Neural progenitor cell (in vitro differentiated cells): ENCODE measurements at regions not wholly inside any gene's neighbourhood (a gene's known extent, or its start where the extent isn't known, plus 50 kb on each side); places are given as distances from the start of the nearest gene placed in this dataset.

Source experiments
- DNase-seq: peaks from one replicate; pipeline ENCODE4 v3.0.0-alpha.2; 2016; ENCODE audit warnings: low spot score
- H2AFZ ChIP-seq: fragments of 200-600 bp; sonication (generic); replicated peaks from 2 replicates; pipeline ENCODE4 v1.6.1; 2016; ENCODE audit warnings: antibody characterized with exemption
- H3F3A ChIP-seq: fragments of 200-600 bp; sonication (generic); 2 replicates; pipeline ENCODE4 v1.6.1; 2016; ENCODE audit warnings: antibody characterized with exemption, low read depth
- H3K27ac ChIP-seq: fragments of 200-600 bp; sonication (generic); 2 replicates; pipeline ENCODE4 v1.5.1; 2016; ENCODE audit warnings: mild to moderate bottlenecking
- H3K27me3 ChIP-seq: fragments of 200-600 bp; sonication (generic); 2 replicates; pipeline ENCODE4 v1.6.1; 2016; ENCODE audit warnings: mild to moderate bottlenecking, moderate library complexity
- H3K36me3 ChIP-seq: fragments of 200-600 bp; sonication (generic); 2 replicates; pipeline ENCODE4 v1.5.1; 2016
- H3K4me1 ChIP-seq: fragments of 200-600 bp; sonication (generic); 2 replicates; pipeline ENCODE4 v1.6.1; 2016; ENCODE audit warnings: mixed run types
- H3K4me2 ChIP-seq: fragments of 200-600 bp; sonication (generic); 2 replicates; pipeline ENCODE4 v1.6.1; 2016
- H3K4me3 ChIP-seq: fragments of 200-600 bp; sonication (generic); 2 replicates; pipeline ENCODE4 v1.5.1; 2016
- H3K79me2 ChIP-seq: fragments of 200-600 bp; sonication (generic); 2 replicates; pipeline ENCODE4 v1.6.1; 2016; ENCODE audit warnings: low read depth
- H3K9ac ChIP-seq: fragments of 200-600 bp; sonication (generic); 2 replicates; pipeline ENCODE4 v1.6.1; 2016
- H3K9me3 ChIP-seq: fragments of 200-600 bp; sonication (generic); 2 replicates; pipeline ENCODE4 v1.5.1; 2016; ENCODE audit warnings: low read depth
- H4K20me1 ChIP-seq: fragments of 200-600 bp; sonication (generic); 2 replicates; pipeline ENCODE4 v1.6.1; 2016; ENCODE audit warnings: low read depth
- H3K27ac Mint-ChIP-seq: 3 replicates; pipeline ENCODE4 v1.8.0; 2021; ENCODE audit warnings: mixed read lengths
- H3K27me3 Mint-ChIP-seq: 2 replicates; pipeline ENCODE4 v1.8.0; 2022; ENCODE audit warnings: low read depth, mild to moderate bottlenecking, inconsistent platforms, moderate library complexity, mixed read lengths; ENCODE audit not compliant: insufficient read depth
- H3K36me3 Mint-ChIP-seq: 3 replicates; pipeline ENCODE4 v1.8.0; 2021; ENCODE audit warnings: mixed read lengths
- H3K4me1 Mint-ChIP-seq: 3 replicates; pipeline ENCODE4 v1.8.0; 2021; ENCODE audit warnings: mixed read lengths
- H3K4me3 Mint-ChIP-seq: 3 replicates; pipeline ENCODE4 v1.8.0; 2021; ENCODE audit warnings: mild to moderate bottlenecking, moderate library complexity, mixed read lengths
- H3K9me3 Mint-ChIP-seq: 3 replicates; pipeline ENCODE4 v1.8.0; 2020; ENCODE audit warnings: mixed read lengths
- EZH2 ChIP-seq: fragments of 200-600 bp; sonication (generic); IDR thresholded peaks from 2 replicates; pipeline ENCODE4 v1.6.1; 2017; ENCODE audit warnings: antibody characterized with exemption, mild to moderate bottlenecking, moderate library complexity
- EZH2phosphoT487 ChIP-seq: fragments of 200-600 bp; sonication (generic); IDR thresholded peaks from 2 replicates; pipeline ENCODE4 v1.6.1; 2017; ENCODE audit warnings: antibody characterized with exemption
- TF ChIP-seq, protein P1 (sequence below): fragments of 200-600 bp; sonication (generic); IDR thresholded peaks from 2 replicates; pipeline ENCODE4 v1.5.1; 2017; ENCODE audit warnings: antibody characterized with exemption, mild to moderate bottlenecking

DNA sequence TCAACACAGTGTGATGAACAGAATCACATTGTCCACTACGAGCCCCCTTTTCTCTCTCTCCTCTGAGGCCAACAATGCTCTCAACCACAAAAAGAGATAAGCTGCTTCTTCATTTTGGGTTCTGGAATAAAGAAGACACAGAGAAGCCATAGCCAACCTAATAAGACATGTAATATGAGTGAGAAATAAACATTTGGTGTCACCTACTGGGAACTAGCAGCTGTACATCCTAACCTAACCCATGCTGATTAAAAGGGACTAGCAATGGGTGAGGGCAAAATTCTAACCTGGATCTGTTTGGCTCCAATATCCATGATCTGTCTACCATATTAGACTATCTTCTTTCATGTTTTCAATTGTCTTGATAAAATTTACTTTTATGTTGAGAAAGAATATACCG is 369.1 kb upstream of the MARCKS start:
- Histone ChIP-seq H3K36me3 (no peaks in the 10 kb centered on the region), H3K27me3 (no peaks in the 10 kb centered on the region), H2AFZ (no peak overlapping the region), H3K4me3 (no peak overlapping the region), H3K27ac (no peak overlapping the region), H3F3A (no peaks in the 10 kb centered on the region), H3K4me2 (no peak overlapping the region), H4K20me1 (no peaks in the 10 kb centered on the region), H3K9ac (no peak overlapping the region), H3K4me1 (peaks cover 4% of the 10 kb centered on the region), H3K9me3 (no peaks in the 10 kb centered on the region), H3K79me2 (no peaks in the 10 kb centered on the region)
- Mint-ChIP-seq H3K4me1 (no peaks in the 10 kb centered on the region), H3K36me3 (no peaks in the 10 kb centered on the region), H3K9me3 (no peaks in the 10 kb centered on the region), H3K27ac (no peak overlapping the region), H3K4me3 (no peak overlapping the region), H3K27me3 (peaks cover 3% of the 10 kb centered on the region)
- no peak for TF ChIP-seq EZH2
- TF ChIP-seq, protein P1, sequence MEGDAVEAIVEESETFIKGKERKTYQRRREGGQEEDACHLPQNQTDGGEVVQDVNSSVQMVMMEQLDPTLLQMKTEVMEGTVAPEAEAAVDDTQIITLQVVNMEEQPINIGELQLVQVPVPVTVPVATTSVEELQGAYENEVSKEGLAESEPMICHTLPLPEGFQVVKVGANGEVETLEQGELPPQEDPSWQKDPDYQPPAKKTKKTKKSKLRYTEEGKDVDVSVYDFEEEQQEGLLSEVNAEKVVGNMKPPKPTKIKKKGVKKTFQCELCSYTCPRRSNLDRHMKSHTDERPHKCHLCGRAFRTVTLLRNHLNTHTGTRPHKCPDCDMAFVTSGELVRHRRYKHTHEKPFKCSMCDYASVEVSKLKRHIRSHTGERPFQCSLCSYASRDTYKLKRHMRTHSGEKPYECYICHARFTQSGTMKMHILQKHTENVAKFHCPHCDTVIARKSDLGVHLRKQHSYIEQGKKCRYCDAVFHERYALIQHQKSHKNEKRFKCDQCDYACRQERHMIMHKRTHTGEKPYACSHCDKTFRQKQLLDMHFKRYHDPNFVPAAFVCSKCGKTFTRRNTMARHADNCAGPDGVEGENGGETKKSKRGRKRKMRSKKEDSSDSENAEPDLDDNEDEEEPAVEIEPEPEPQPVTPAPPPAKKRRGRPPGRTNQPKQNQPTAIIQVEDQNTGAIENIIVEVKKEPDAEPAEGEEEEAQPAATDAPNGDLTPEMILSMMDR, result peak; percentile 10
- DNase-seq, result no peak

DNA sequence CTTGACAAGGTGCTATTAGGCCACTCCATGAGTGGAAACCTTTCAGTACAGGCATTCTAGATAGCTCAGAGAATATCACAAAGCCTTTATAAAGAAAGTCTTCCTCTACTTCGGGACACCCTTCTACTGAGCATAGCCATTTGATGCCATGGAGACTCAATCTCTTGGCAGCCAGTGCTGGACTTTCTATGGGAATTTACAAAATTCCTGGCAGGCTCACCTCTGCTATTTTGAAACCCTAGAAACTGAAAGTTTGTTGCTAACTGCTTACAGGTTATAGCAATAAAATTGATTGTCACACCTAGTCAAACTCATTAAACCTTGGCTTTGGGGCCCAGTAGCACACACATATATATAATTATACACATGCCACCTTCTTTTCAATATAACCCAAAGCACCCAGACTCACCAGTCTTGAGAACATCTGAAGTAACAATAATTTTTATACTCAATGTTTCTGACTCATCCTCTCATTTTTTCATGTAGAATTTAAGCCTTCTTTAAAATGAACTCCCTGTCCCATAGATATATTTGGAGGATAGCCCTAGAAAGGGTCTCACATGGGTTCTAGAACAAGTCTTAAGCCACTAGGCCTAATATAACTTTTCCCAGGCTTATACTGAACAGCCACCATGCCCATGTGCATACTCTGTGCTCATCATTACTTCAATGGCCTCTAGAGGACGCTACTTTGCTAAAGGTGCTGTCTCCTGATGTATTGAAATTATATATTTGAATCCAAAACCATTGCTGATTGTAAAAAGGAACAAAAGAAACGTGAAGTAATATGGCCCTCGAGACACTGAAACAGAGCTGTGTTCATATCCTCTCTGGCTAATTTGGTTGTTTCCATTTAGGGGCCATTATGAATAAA is 368.1 kb upstream of the MARCKS start:
- Mint-ChIP-seq H3K9me3 (no peaks in the 10 kb centered on the region), H3K36me3 (no peaks in the 10 kb centered on the region), H3K27me3 (peaks cover 3% of the 10 kb centered on the region), H3K4me1 (no peaks in the 10 kb centered on the region), H3K4me3 (no peak overlapping the region), H3K27ac (no peak overlapping the region)
- Histone ChIP-seq H3K9me3 (no peaks in the 10 kb centered on the region), H3K36me3 (no peaks in the 10 kb centered on the region), H2AFZ (no peak overlapping the region), H3K27ac (no peak overlapping the region), H3K4me1 (peaks cover 4% of the 10 kb centered on the region), H3K9ac (no peak overlapping the region), H3K27me3 (no peaks in the 10 kb centered on the region), H4K20me1 (no peaks in the 10 kb centered on the region), H3F3A (no peaks in the 10 kb centered on the region), H3K79me2 (no peaks in the 10 kb centered on the region), H3K4me3 (no peak overlapping the region), H3K4me2 (no peak overlapping the region)
- peak; percentile 32 for DNase-seq
- TF ChIP-seq EZH2, result no peak
- TF ChIP-seq, protein P1, result peak; percentile 71

DNA sequence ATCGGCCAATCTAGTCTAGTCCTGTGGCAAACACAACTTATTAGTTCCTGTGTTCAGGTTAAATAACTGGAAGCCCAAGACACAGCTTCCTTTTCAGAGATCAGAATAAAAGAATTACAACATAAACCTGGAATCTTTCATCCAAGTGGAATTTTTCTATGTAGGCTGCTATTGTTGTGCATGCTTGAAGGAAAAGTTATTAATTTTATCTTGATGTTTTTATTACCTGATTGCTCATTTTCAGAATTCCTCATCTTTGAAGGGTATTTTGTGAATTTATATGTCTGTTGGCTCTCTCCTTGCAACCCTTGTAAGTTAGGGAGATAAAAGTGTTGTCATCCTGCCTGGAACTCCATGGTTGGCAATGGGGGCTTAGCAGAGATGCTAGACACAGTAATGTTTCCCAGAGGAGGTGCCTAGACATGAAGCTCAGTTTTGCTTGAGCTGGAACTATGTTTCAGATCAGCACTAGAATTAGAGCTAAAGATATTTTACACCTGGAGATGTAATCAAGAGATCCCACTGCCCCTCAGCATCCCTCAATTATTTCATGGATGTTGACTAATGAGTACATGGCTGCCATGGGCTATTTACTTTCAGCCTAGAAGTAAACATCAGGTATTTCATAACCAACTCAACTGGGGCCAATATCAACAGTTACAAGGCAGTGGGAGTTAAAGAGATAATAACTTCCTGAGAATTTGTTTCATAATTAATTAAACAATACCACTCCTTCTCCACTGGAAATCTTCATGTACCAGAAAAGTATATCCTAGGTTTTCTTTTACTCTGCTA is 367.0 kb upstream of the MARCKS start:
- TF ChIP-seq EZH2phosphoT487 (no peak), EZH2 (no peak)
- TF ChIP-seq, protein P1, result no peak
- Histone ChIP-seq H3K27ac (no peak overlapping the region), H2AFZ (no peak overlapping the region)

More for the DNA sequence above, 367.0 kb upstream of the MARCKS start:
- no peaks in the 10 kb centered on the region for H3K4me1 Mint-ChIP-seq
- Histone ChIP-seq H3K4me3 (no peak overlapping the region), H3K36me3 (no peaks in the 10 kb centered on the region), H3K4me1 (peaks cover 4% of the 10 kb centered on the region), H4K20me1 (no peaks in the 10 kb centered on the region), H3K4me2 (no peak overlapping the region), H3K27me3 (no peaks in the 10 kb centered on the region), H3K9me3 (no peaks in the 10 kb centered on the region), H3F3A (no peaks in the 10 kb centered on the region), H3K9ac (no peak overlapping the region), H3K79me2 (no peaks in the 10 kb centered on the region)
- H3K27ac Mint-ChIP-seq, result no peak overlapping the region
- H3K27me3 Mint-ChIP-seq, result peaks cover 3% of the 10 kb centered on the region
- H3K9me3 Mint-ChIP-seq, result no peaks in the 10 kb centered on the region
- H3K36me3 Mint-ChIP-seq, result no peaks in the 10 kb centered on the region
- H3K4me3 Mint-ChIP-seq, result no peak overlapping the region
- no peak for DNase-seq
